H9 (cell line): ENCODE measurements at regions not wholly inside any gene's neighbourhood (a gene's known extent, or its start where the extent isn't known, plus 50 kb on each side); places are given as distances from the start of the nearest gene placed in this dataset.

Experiments used
- DNase-seq: peaks from one replicate; pipeline ENCODE4 v3.0.0-alpha.2; 2017
- H2AFZ ChIP-seq: one replicate; pipeline ENCODE4 v1.6.1; 2013; ENCODE audit warnings: mild to moderate bottlenecking, low read length, control low read depth, moderate library complexity
- H2AK5ac ChIP-seq: 2 replicates; pipeline ENCODE4 v1.6.1; 2013; ENCODE audit warnings: low read length, control low read depth, mixed read lengths; ENCODE audit not compliant: insufficient read length
- H2BK120ac ChIP-seq: one replicate; pipeline ENCODE4 v1.6.1; 2013; ENCODE audit warnings: low read depth, mild to moderate bottlenecking, low read length, control low read depth, inconsistent platforms; ENCODE audit not compliant: poor library complexity, severe bottlenecking
- H2BK12ac ChIP-seq: 2 replicates; pipeline ENCODE4 v1.6.1; 2013; ENCODE audit warnings: low read length, control low read depth, mixed read lengths, low read depth; ENCODE audit not compliant: insufficient read length
- H2BK15ac ChIP-seq: 2 replicates; pipeline ENCODE4 v1.6.1; 2013; ENCODE audit warnings: low read depth, low read length, control low read depth
- H2BK20ac ChIP-seq: one replicate; pipeline ENCODE4 v1.6.1; 2013; ENCODE audit warnings: low read depth, mild to moderate bottlenecking, low read length, control low read depth, inconsistent platforms; ENCODE audit not compliant: poor library complexity, severe bottlenecking
- H2BK5ac ChIP-seq: 2 replicates; pipeline ENCODE4 v1.6.1; 2013; ENCODE audit warnings: low read length, control low read depth, mixed read lengths; ENCODE audit not compliant: insufficient read length
- H3K14ac ChIP-seq: 2 replicates; pipeline ENCODE4 v1.6.1; 2013; ENCODE audit warnings: low read length, control low read depth; ENCODE audit not compliant: insufficient read depth
- H3K18ac ChIP-seq: 2 replicates; pipeline ENCODE4 v1.6.1; 2013; ENCODE audit warnings: low read depth, mild to moderate bottlenecking, mixed read lengths, low read length, control low read depth; ENCODE audit not compliant: insufficient read length
- H3K23ac ChIP-seq: 2 replicates; pipeline ENCODE4 v1.6.1; 2013; ENCODE audit warnings: low read length, control low read depth, mixed read lengths, low read depth; ENCODE audit not compliant: insufficient read length
- H3K23me2 ChIP-seq: 2 replicates; pipeline ENCODE4 v1.6.1; 2013; ENCODE audit warnings: low read depth, mild to moderate bottlenecking, mixed read lengths, low read length, control low read depth; ENCODE audit not compliant: insufficient read length, poor library complexity, severe bottlenecking
- H3K27ac ChIP-seq: 2 replicates; pipeline ENCODE4 v1.5.1; 2013; ENCODE audit warnings: low read length, control low read depth, mixed read lengths, low read depth; ENCODE audit not compliant: insufficient read length
- H3K27me3 ChIP-seq: 2 replicates; pipeline ENCODE4 v1.6.1; 2013; ENCODE audit warnings: low read length, control low read depth, inconsistent platforms; ENCODE audit not compliant: insufficient read depth
- H3K4ac ChIP-seq: 2 replicates; pipeline ENCODE4 v1.6.1; 2013; ENCODE audit warnings: low read depth, mild to moderate bottlenecking, control low read depth, inconsistent platforms, low read length, moderate library complexity
- H3K4me1 ChIP-seq: 2 replicates; pipeline ENCODE4 v1.6.1; 2013; ENCODE audit warnings: low read length, control low read depth, inconsistent platforms; ENCODE audit not compliant: insufficient read depth
- H3K4me2 ChIP-seq: 2 replicates; pipeline ENCODE4 v1.6.1; 2013; ENCODE audit warnings: low read length, control low read depth, mixed read lengths; ENCODE audit not compliant: insufficient read length, insufficient read depth
- H3K56ac ChIP-seq: 2 replicates; pipeline ENCODE4 v1.6.1; 2013; ENCODE audit warnings: low read depth, mild to moderate bottlenecking, mixed read lengths, low read length, control low read depth; ENCODE audit not compliant: insufficient read length
- H3K79me1 ChIP-seq: 2 replicates; pipeline ENCODE4 v1.6.1; 2013; ENCODE audit warnings: low read depth, mild to moderate bottlenecking, moderate library complexity, low read length, control low read depth, inconsistent platforms; ENCODE audit not compliant: insufficient read depth, poor library complexity, severe bottlenecking
- H3K79me2 ChIP-seq: 2 replicates; pipeline ENCODE4 v1.6.1; 2013; ENCODE audit warnings: low read length, control low read depth, inconsistent platforms; ENCODE audit not compliant: insufficient read depth
- H3K9ac ChIP-seq: 2 replicates; pipeline ENCODE4 v1.6.1; 2013; ENCODE audit warnings: low read length, control low read depth, mixed read lengths; ENCODE audit not compliant: insufficient read length; ENCODE audit errors: extremely low read depth
- H3K9me3 ChIP-seq: one replicate; pipeline ENCODE4 v1.6.1; 2013; ENCODE audit warnings: low read depth, low read length, inconsistent platforms; ENCODE audit not compliant: control insufficient read depth
- H3T11ph ChIP-seq: one replicate; pipeline ENCODE4 v1.6.1; 2013; ENCODE audit warnings: mild to moderate bottlenecking, low read length, control low read depth, inconsistent platforms
- H4K20me1 ChIP-seq: one replicate; pipeline ENCODE4 v1.6.1; 2013; ENCODE audit not compliant: control insufficient read depth, insufficient read length, insufficient read depth
- H4K5ac ChIP-seq: 2 replicates; pipeline ENCODE4 v1.6.1; 2013; ENCODE audit warnings: low read depth, mild to moderate bottlenecking, mixed read lengths, low read length, control low read depth; ENCODE audit not compliant: insufficient read length
- H4K8ac ChIP-seq: replicated peaks from 2 replicates; pipeline ENCODE4 v1.6.1; 2013; ENCODE audit warnings: low read length, control low read depth, mixed read lengths, low read depth; ENCODE audit not compliant: insufficient read length
- H4K91ac ChIP-seq: 2 replicates; pipeline ENCODE4 v1.6.1; 2013; ENCODE audit warnings: low read depth, mild to moderate bottlenecking, moderate library complexity, mixed read lengths, low read length, control low read depth; ENCODE audit not compliant: insufficient read length
- H3K27ac Mint-ChIP-seq, 3 experiments: 2 replicates in 2 of 3; 3 replicates in 1 of 3; pipeline ENCODE4 v1.8.0; 2020 to 2021; ENCODE audit warnings: mixed read lengths in 3 of 3, mild to moderate bottlenecking in 1 of 3, moderate library complexity in 1 of 3
- H3K27me3 Mint-ChIP-seq: 2 replicates; pipeline ENCODE4 v1.8.0; 2021; ENCODE audit warnings: low read depth, mild to moderate bottlenecking, moderate library complexity, mixed read lengths
- H3K36me3 Mint-ChIP-seq, 3 experiments: 2 replicates in 2 of 3; 3 replicates in 1 of 3; pipeline ENCODE4 v1.8.0; 2020 to 2021; ENCODE audit warnings: low read depth in 3 of 3, mixed read lengths in 3 of 3; ENCODE audit not compliant: insufficient read depth in 1 of 3
- H3K4me1 Mint-ChIP-seq, 2 experiments: 2 replicates each; pipeline ENCODE4 v1.8.0; 2020; ENCODE audit warnings: mixed read lengths in 2 of 2
- H3K4me3 Mint-ChIP-seq, 2 experiments: 2 replicates in 1 of 2; 3 replicates in 1 of 2; pipeline ENCODE4 v1.8.0; 2020 to 2021; ENCODE audit warnings: mild to moderate bottlenecking in 2 of 2, mixed read lengths in 2 of 2, moderate library complexity in 1 of 2
- H3K9me3 Mint-ChIP-seq, 2 experiments: 2 replicates in 1 of 2; 3 replicates in 1 of 2; pipeline ENCODE4 v1.8.0; 2020; ENCODE audit warnings: mild to moderate bottlenecking in 2 of 2, mixed read lengths in 2 of 2, moderate library complexity in 1 of 2
- CTCF ChIP-seq: fragments of 200-600 bp; sonication (generic); conservative IDR thresholded peaks from 3 replicates; pipeline ENCODE4 v1.8.0; 2021; ENCODE audit warnings: antibody characterized with exemption, mild to moderate bottlenecking
- WGBS: extraction: QIAGEN DNeasy Blood & Tissue Kit; methylation state at CpG from one replicate; pipeline ENCODE4 v1.1.7; 2013; ENCODE audit warnings: missing lambda C conversion rate, low lambda C conversion rate, mixed read lengths; ENCODE audit not compliant: insufficient read length; ENCODE audit errors: extremely low coverage; 5-methylcytosine and 5-hydroxymethylcytosine counted together

GRCh38 chr4:96193061-96193460 lies 353.2 kb downstream of the PDHA2 start:
- no CpG with 5 or more reads among the region's 1 CpG for WGBS
- Histone ChIP-seq H4K8ac (no peak overlapping the region), H2BK20ac (no peak overlapping the region), H2AFZ (no peak overlapping the region), H4K91ac (no peak overlapping the region), H3K79me1 (no peaks in the 10 kb centered on the region), H2BK120ac (no peak overlapping the region), H3K4ac (no peak overlapping the region), H3K4me2 (no peak overlapping the region), H3K18ac (no peak overlapping the region), H3K23me2 (no peaks in the 10 kb centered on the region), H3K14ac (no peak overlapping the region), H4K20me1 (no peaks in the 10 kb centered on the region), H3K23ac (no peak overlapping the region), H3K56ac (no peak overlapping the region), H3T11ph (peak overlapping the region; percentile 53), H3K9ac (no peak overlapping the region), H2AK5ac (no peak overlapping the region), H3K4me1 (no peaks in the 10 kb centered on the region), H3K9me3 (no peaks in the 10 kb centered on the region), H2BK15ac (no peak overlapping the region), H3K27me3 (no peaks in the 10 kb centered on the region), H2BK12ac (no peak overlapping the region), H3K79me2 (no peaks in the 10 kb centered on the region), H3K27ac (no peak overlapping the region), H4K5ac (no peak overlapping the region), H2BK5ac (no peak overlapping the region)
- peaks cover 0 to 2% of the 10 kb centered on the region in 2 experiments; a peak in 1 of 5 replicates for H3K9me3 Mint-ChIP-seq
- TF ChIP-seq CTCF: no peak
- DNase-seq: no peak
- no peaks in the 10 kb centered on the region for H3K27me3 Mint-ChIP-seq
- peaks cover 0 to 5% (median 0%) of the 10 kb centered on the region in 3 experiments; a peak in 3 of 7 replicates for H3K36me3 Mint-ChIP-seq
- no peak overlapping the region for H3K4me3 Mint-ChIP-seq
- H3K27ac Mint-ChIP-seq: no peak overlapping the region
- H3K4me1 Mint-ChIP-seq: no peaks in the 10 kb centered on the region
